ENCODE measurements at regions not wholly inside any gene's neighbourhood (a gene's known extent, or its start where the extent isn't known, plus 50 kb on each side); places are given as distances from the start of the nearest gene placed in this dataset.

- Histone ChIP-seq H3K4me3 (no peak overlapping the region), H3K27me3 (no peaks in the 10 kb centered on the region), H3K9me3 (no peaks in the 10 kb centered on the region), H3K36me3 (no peaks in the 10 kb centered on the region), H3K27ac (no peak overlapping the region), H3K4me1 (no peaks in the 10 kb centered on the region)
- no peak for DNase-seq (ENCODE audit: low spot score in 2 of 2)
- WGBS, 2 donors, result 88 to 100% methylated on average over 3 of the region's 3 CpGs
- TF ChIP-seq EP300 (IDR thresholded peaks at IDR 0.05), result no peak
- no peak for TF ChIP-seq CTCF (IDR thresholded peaks at IDR 0.05)
- TF ChIP-seq POLR2A (IDR thresholded peaks at IDR 0.05), result no peak
Observed at GRCh38 chr2:62432407-62432806, 73.6 kb downstream of the TMEM17 start.

- no peak for TF ChIP-seq EP300 (IDR thresholded peaks at IDR 0.05)
- TF ChIP-seq POLR2A (IDR thresholded peaks at IDR 0.05), result no peak
- TF ChIP-seq CTCF (IDR thresholded peaks at IDR 0.05), result no peak
- Histone ChIP-seq H3K27ac (no peak overlapping the region), H3K27me3 (no peaks in the 10 kb centered on the region), H3K9me3 (no peaks in the 10 kb centered on the region), H3K36me3 (no peaks in the 10 kb centered on the region), H3K4me3 (no peak overlapping the region), H3K4me1 (no peaks in the 10 kb centered on the region)
- WGBS, 2 donors, result 92 to 93% methylated on average over 3 of the region's 3 CpGs
- DNase-seq (ENCODE audit: low spot score in 2 of 2), result no peak
Observed at GRCh38 chr2:62431512-62431911, 74.5 kb downstream of the TMEM17 start.

- no peak for DNase-seq (ENCODE audit: low spot score in 2 of 2)
- no peak for TF ChIP-seq POLR2A (IDR thresholded peaks at IDR 0.05)
- no peak for TF ChIP-seq EP300 (IDR thresholded peaks at IDR 0.05)
- TF ChIP-seq CTCF (IDR thresholded peaks at IDR 0.05), result no peak
- no peak overlapping the region for H3K4me3 ChIP-seq
- H3K27me3 ChIP-seq, result no peaks in the 10 kb centered on the region
- H3K36me3 ChIP-seq, result no peaks in the 10 kb centered on the region
- H3K4me1 ChIP-seq, result no peaks in the 10 kb centered on the region
- H3K9me3 ChIP-seq, result no peaks in the 10 kb centered on the region
- no peak overlapping the region for H3K27ac ChIP-seq
Observed at GRCh38 chr2:62430146-62430545, 75.8 kb downstream of the TMEM17 start.

- H3K36me3 ChIP-seq, result no peaks in the 10 kb centered on the region
- no peaks in the 10 kb centered on the region for H3K4me1 ChIP-seq
- 94% methylated on average over 9 of the region's 9 CpGs for WGBS, 2 donors
- H3K9me3 ChIP-seq, result no peaks in the 10 kb centered on the region
- no peak overlapping the region for H3K27ac ChIP-seq
- no peaks in the 10 kb centered on the region for H3K27me3 ChIP-seq
- no peak for DNase-seq (ENCODE audit: low spot score in 2 of 2)
- no peak overlapping the region for H3K4me3 ChIP-seq
- TF ChIP-seq EP300 (IDR thresholded peaks at IDR 0.05) (no peak), POLR2A (IDR thresholded peaks at IDR 0.05) (no peak), CTCF (IDR thresholded peaks at IDR 0.05) (no peak)
Observed at GRCh38 chr2:62427146-62427545, 78.8 kb downstream of the TMEM17 start.

GRCh38 chr2:62426154-62426912 lies 79.7 kb downstream of the TMEM17 start:
- no peak for TF ChIP-seq POLR2A (IDR thresholded peaks at IDR 0.05)
- no peak for TF ChIP-seq EP300 (IDR thresholded peaks at IDR 0.05)
- TF ChIP-seq CTCF (IDR thresholded peaks at IDR 0.05), result no peak
- H3K27me3 ChIP-seq, result no peaks in the 10 kb centered on the region
- no peaks in the 10 kb centered on the region for H3K4me1 ChIP-seq
- no peak overlapping the region for H3K4me3 ChIP-seq
- 83 to 90% methylated on average over 9 to 13 of the region's 17 CpGs for whole genome bisulfite sequencing, 2 donors
- no peaks in the 10 kb centered on the region for H3K9me3 ChIP-seq
- DNase-seq (ENCODE audit: low spot score in 2 of 2), result no peak
- no peak overlapping the region for H3K27ac ChIP-seq
- no peaks in the 10 kb centered on the region for H3K36me3 ChIP-seq

Measured in tibial nerve (tissue), 4 donors.